ENCODE measurements at regions not wholly inside any gene's neighbourhood (a gene's known extent, or its start where the extent isn't known, plus 50 kb on each side); places are given as distances from the start of the nearest gene placed in this dataset.
"Not testable (repeated sequence)": the region's sequence is repeated elsewhere in the genome, so short reads cannot be mapped to it uniquely, and the experiment has no call there.

- in situ Hi-C loops (cut with HindIII; ENCODE audit: low sequenced_read_pairs) = no loop called here
Measured at GRCh38 chr6:169020821-169021220, 232.8 kb downstream of the THBS2 start.

- in situ Hi-C loops (cut with HindIII; ENCODE audit: low sequenced_read_pairs) = no loop called here
Measured at GRCh38 chr6:169019727-169020491, 233.7 kb downstream of the THBS2 start.

- in situ Hi-C loops (cut with HindIII; ENCODE audit: low sequenced_read_pairs) = no loop called here
Measured at GRCh38 chr6:169019111-169019510, 234.5 kb downstream of the THBS2 start.

- in situ Hi-C loops (cut with HindIII; ENCODE audit: low sequenced_read_pairs) = no loop called here
Measured at GRCh38 chr6:169016758-169017157, 236.9 kb downstream of the THBS2 start.

GRCh38 chr6:169014211-169015197 is 239.1 kb downstream of the THBS2 start:
- in situ Hi-C loops (cut with HindIII; ENCODE audit: low sequenced_read_pairs) = no loop called here

- in situ Hi-C loops (cut with HindIII; ENCODE audit: low sequenced_read_pairs) = no loop called here
Measured at GRCh38 chr6:169009628-169010027, 244.0 kb downstream of the THBS2 start.

GRCh38 chr6:169008641-169009257 is 244.9 kb downstream of the THBS2 start:
- in situ Hi-C loops (cut with HindIII; ENCODE audit: low sequenced_read_pairs) = no loop called here

- in situ Hi-C loops (cut with HindIII; ENCODE audit: low sequenced_read_pairs) = no loop called here
Measured at GRCh38 chr6:169005166-169005565, 248.5 kb downstream of the THBS2 start.

GRCh38 chr6:169000022-169000421 is 253.6 kb downstream of the THBS2 start:
- in situ Hi-C loops (cut with HindIII; ENCODE audit: low sequenced_read_pairs) = no loop called here

GRCh38 chr6:168999392-168999791 is 254.3 kb downstream of the THBS2 start:
- in situ Hi-C loops (cut with HindIII; ENCODE audit: low sequenced_read_pairs) = no loop called here

- in situ Hi-C loops (cut with HindIII; ENCODE audit: low sequenced_read_pairs) = no loop called here
Measured at GRCh38 chr6:168996356-168996625, 257.4 kb downstream of the THBS2 start.

GRCh38 chr6:168995526-168996355 is 257.9 kb downstream of the THBS2 start:
- in situ Hi-C loops (cut with HindIII; ENCODE audit: low sequenced_read_pairs) = no loop called here

- in situ Hi-C loops (cut with HindIII; ENCODE audit: low sequenced_read_pairs) = no loop called here
Measured at GRCh38 chr6:168994956-168995355, 258.7 kb downstream of the THBS2 start.

- in situ Hi-C loops (cut with HindIII; ENCODE audit: low sequenced_read_pairs) = no loop called here
Measured at GRCh38 chr6:168992446-168993144, 261.1 kb downstream of the THBS2 start.

- in situ Hi-C loops (cut with HindIII; ENCODE audit: low sequenced_read_pairs) = not testable (repeated sequence)
Measured at GRCh38 chr6:168991695-168992094, 262.0 kb downstream of the THBS2 start.

- in situ Hi-C loops (cut with HindIII; ENCODE audit: low sequenced_read_pairs) = no loop called here
Measured at GRCh38 chr6:168990019-168990751, 263.5 kb downstream of the THBS2 start.

GRCh38 chr6:168989421-168989820 is 264.2 kb downstream of the THBS2 start:
- in situ Hi-C loops (cut with HindIII; ENCODE audit: low sequenced_read_pairs) = loop anchor here (10.0 kb wide), 1 partner anchor 555 kb away; no protein-coding TSS in a partner anchor

GRCh38 chr6:168988801-168989200 is 264.8 kb downstream of the THBS2 start:
- in situ Hi-C loops (cut with HindIII; ENCODE audit: low sequenced_read_pairs) = loop anchor here (10.0 kb wide), 1 partner anchor 556 kb away; no protein-coding TSS in a partner anchor

GRCh38 chr6:168988280-168988679 is 265.4 kb downstream of the THBS2 start:
- in situ Hi-C loops (cut with HindIII; ENCODE audit: low sequenced_read_pairs) = loop anchor here (10.0 kb wide), 1 partner anchor 557 kb away; no protein-coding TSS in a partner anchor
